Posterior cingulate gyrus (tissue), 11 donors: ENCODE measurements at regions not wholly inside any gene's neighbourhood (a gene's known extent, or its start where the extent isn't known, plus 50 kb on each side); places are given as distances from the start of the nearest gene placed in this dataset.
"Not testable (repeated sequence)": the region's sequence is repeated elsewhere in the genome, so short reads cannot be mapped to it uniquely, and the experiment has no call there.

Experiments used
- DNase-seq, 10 donors: peaks; one replicate each; pipeline versions ENCODE4 v3.0.0 to v3.0.0-alpha.2; 2020 to 2021; ENCODE audit warnings: mixed read lengths in 3 of 10
- intact Hi-C: fragments of 100-400 bp; cut with DNase I; formaldehyde crosslinking; loops from one replicate; pipeline ENCODE4 v1.15.1; 2023

DNA sequence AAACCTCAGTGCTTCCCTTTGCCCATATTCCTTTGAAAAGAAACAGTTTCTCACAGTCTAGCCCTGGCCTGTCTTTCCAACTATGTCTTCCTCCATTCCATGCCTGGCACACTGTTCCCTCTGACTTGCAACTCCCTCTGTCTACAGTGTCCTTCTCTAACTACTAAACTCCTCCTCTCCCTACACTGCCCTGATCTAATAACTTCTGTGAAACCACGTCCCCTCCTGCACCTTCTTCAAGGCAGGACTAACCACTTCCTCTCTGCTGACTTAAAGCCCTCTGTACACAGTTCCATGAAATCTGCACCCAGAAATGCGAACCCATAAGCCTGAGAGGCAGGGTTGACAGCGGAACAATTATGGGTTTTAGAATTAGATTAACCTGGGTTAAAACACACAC lies 62.2 kb upstream of the ATP1B1 start:
- no peak for DNase-seq
- intact Hi-C loops, result no loop called here

DNA sequence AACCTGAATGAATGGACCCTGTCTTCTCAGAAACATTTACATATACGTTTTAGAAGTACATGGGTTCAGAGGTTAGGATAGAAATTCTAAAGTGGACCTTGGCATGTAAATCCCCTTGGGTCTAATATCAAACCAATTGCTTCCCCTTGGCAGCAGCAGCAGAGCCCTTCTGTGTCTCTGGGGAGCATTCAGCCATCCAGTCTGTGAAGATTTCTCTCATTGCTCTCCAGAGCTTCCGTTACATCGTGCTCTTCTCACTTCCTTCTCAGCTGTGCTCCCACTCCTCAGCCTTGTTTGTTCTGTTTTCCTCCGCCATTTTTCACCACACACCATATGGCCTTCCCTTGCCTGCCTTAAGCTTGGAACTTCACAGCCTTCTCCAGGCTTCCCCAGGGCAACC lies 61.5 kb upstream of the ATP1B1 start:
- intact Hi-C loops, result no loop called here
- DNase-seq, result no peak

DNA sequence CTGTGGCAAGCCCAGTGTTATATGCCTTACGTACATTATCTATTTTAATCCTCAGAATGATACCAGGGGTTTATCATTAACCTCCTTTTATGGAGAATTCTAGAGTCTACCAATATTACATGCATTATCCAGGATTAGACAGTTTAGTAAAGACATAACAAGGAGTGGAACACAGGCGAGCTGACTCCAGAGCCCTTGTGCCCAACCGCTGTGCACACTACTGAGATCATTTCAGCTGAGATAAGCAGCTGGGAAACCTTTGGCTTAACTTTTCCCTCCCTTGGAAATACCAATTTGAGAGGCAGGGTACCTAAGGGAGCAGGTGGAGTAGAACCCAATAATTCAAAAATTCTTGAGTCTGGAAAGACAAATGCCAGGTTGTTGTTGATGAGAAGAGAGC lies 59.8 kb upstream of the ATP1B1 start:
- intact Hi-C loops, result no loop called here
- DNase-seq, result no peak

- intact Hi-C loops, result no loop called here
- DNase-seq, result no peak
These were observed 59.4 kb upstream of the ATP1B1 start for GRCh38 chr1:169047074-169047473.

- no peak for DNase-seq
- intact Hi-C loops, result no loop called here
These were observed 58.4 kb upstream of the ATP1B1 start for GRCh38 chr1:169048043-169048442.

GRCh38 chr1:169049258-169049938 lies 57.1 kb upstream of the ATP1B1 start:
- intact Hi-C loops, result no loop called here
- DNase-seq, result no peak

DNA sequence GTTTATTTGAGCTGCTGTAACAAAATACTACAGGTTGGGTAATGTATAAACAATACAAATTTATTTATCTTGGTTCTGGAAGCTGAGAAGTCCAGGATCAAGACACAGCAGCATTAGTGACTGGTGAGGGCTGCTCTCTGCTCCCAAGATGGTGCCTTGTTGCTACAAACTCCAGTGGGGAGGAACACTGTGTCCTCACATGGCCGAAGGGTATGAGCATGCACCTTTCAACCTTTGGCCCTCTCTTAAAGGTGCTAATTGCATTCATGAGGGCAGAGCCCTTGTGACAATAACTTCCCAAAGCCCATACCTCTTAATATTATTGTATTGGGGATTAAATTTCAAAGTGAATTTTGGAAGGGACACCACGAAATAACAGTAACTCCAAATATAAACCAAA lies 55.3 kb upstream of the ATP1B1 start:
- no peak for DNase-seq
- intact Hi-C loops, result no loop called here

DNA sequence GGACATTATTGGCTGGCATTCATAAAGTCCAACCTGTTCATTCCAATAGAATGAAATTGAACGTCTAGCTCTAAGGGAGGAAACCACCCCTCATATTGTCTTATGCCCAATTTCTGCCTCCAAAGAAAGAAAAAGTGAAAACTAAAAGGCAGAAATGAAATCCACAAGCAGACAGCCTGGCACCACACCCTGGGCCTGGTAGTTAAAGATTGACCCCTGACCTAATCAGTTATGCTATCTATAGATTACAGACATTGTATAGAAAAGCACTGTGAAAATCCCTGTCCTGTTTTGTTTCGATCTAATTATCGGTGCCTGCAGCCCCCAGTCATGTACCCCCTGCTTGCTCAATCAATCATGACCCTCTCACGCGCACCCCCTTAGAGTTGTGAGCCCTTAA lies 54.3 kb upstream of the ATP1B1 start:
- DNase-seq, intact Hi-C loops: not testable (repeated sequence)

GRCh38 chr1:169052727-169053126 lies 53.8 kb upstream of the ATP1B1 start:
- intact Hi-C loops, result no loop called here
- DNase-seq, result no peak

DNA sequence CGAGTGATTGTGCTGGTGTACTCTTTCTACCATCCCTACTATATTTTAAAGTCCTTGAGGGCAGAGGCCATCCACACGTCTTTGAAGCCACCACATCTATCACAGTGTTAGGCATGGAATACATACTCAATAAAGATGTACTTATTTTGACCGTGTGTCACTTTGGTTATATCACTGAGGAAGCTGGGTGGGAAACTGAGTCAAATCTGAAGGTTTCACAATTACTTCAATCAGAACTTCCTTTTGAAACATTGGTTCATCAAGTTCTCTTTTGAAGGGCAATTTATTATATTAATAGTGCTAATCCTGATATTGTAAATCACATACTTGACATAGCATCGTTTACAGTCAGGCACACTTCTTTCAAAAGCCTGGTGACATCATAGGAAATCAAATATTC lies 53.3 kb upstream of the ATP1B1 start:
- intact Hi-C loops, result no loop called here
- DNase-seq, result no peak
